ENCODE measurements at regions not wholly inside any gene's neighbourhood (a gene's known extent, or its start where the extent isn't known, plus 50 kb on each side); places are given as distances from the start of the nearest gene placed in this dataset.

GRCh38 chr12:115422845-115423545 lies 739.0 kb upstream of the TBX3 start:
- TF ChIP-seq CTCF (conservative IDR thresholded peaks at IDR 0.05; ENCODE audit: low read depth, low read length) = no peak
- no peak for TF ChIP-seq EZH2 (IDR thresholded peaks at IDR 0.05; ENCODE audit: low read length, unreplicated experiment)
